ENCODE measurements at regions not wholly inside any gene's neighbourhood (a gene's known extent, or its start where the extent isn't known, plus 50 kb on each side); places are given as distances from the start of the nearest gene placed in this dataset.
"Not testable (repeated sequence)": the region's sequence is repeated elsewhere in the genome, so short reads cannot be mapped to it uniquely, and the experiment has no call there.

DNA sequence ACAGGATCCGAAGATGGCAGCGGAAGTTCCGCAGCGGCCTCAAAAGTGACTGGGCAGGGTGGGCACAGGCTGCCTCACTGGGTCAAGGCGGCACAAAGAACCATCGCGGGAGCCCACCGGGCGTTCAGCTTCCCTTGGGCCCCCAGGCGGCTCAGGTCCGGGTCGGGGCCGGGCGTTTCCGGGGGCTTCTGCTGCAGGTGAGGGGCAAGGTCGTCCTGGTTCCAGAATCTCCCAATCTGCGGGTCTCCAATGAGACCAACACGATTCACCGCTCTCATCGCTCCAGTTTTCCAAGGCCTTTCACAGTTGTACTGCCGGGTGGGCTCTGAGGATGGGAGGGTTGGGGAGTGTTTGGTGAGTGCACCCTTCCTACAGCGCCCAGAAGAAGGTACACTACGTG lies 165.0 kb upstream of the NOTCH2NLA start:
- 96% methylated on average over 9 of the region's 23 CpGs for WGBS (ENCODE audit: low lambda C conversion rate, missing lambda C conversion rate)
- not testable (repeated sequence) for H3K4me1 ChIP-seq (ENCODE audit: insufficient read depth); H3K27me3 ChIP-seq; H2AFZ ChIP-seq; H3K27ac ChIP-seq; H4K20me1 ChIP-seq (ENCODE audit: insufficient read depth, poor library complexity, severe bottlenecking); H3K9me2 ChIP-seq (replicated peaks; ENCODE audit: insufficient read depth); DNase-seq (ENCODE audit: low spot score); H3K4me2 ChIP-seq; H3K36me3 ChIP-seq (replicated peaks; ENCODE audit: insufficient read depth, low read depth); H3K4me3 ChIP-seq; H3K9me3 ChIP-seq (ENCODE audit: low read depth); H3K79me2 ChIP-seq

DNA sequence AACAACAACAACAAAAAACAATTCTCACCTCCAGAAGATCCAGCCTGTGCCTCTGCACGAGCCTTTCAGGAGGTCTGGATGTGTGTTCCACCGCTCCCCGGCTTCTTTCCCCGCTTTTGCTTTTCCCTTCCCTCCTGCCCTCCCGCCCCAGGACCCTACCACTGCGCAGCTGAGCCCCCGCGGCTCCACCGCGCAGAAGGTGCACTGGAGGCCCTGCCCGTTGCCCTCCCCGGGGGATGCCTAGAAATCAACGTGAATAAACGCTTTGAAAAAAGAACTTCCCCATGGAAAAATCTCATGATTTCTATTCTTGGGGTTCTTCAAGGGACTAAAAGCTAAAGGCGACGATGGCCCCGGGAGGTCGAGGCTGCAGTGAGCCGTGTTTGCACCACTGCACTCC lies 164.3 kb upstream of the NOTCH2NLA start:
- not testable (repeated sequence) for H3K27me3 ChIP-seq; H3K27ac ChIP-seq; H3K9me3 ChIP-seq (ENCODE audit: low read depth); H3K4me1 ChIP-seq (ENCODE audit: insufficient read depth); H3K9me2 ChIP-seq (replicated peaks; ENCODE audit: insufficient read depth); DNase-seq (ENCODE audit: low spot score); H3K4me3 ChIP-seq; H3K36me3 ChIP-seq (replicated peaks; ENCODE audit: insufficient read depth, low read depth); H3K79me2 ChIP-seq; H3K4me2 ChIP-seq; H2AFZ ChIP-seq; H4K20me1 ChIP-seq (ENCODE audit: insufficient read depth, poor library complexity, severe bottlenecking)
- 96% methylated on average over 15 of the region's 19 CpGs for WGBS (ENCODE audit: low lambda C conversion rate, missing lambda C conversion rate)

DNA sequence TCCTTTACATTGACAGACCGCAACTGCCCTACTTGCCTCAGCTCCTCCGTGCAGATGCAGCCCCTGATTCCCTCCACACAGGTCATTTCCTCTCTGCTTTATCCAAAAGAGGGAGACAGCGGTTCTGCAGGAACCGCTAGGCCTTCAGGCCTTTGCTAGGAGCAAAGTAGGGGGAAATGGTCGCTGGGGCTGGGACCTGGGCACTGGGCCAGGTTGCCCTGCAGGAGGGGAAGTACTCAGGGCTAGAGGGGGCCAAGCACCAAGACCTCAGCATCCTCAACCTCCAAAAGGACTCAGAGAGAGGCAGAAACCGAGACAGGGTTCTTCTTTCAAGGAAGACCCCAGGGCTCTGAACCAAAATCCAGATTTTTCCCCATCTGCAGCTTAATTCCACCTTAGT lies 160.4 kb upstream of the NOTCH2NLA start:
- H3K9me2 ChIP-seq (replicated peaks; ENCODE audit: insufficient read depth); H3K4me2 ChIP-seq; H4K20me1 ChIP-seq (ENCODE audit: insufficient read depth, poor library complexity, severe bottlenecking); H3K36me3 ChIP-seq (replicated peaks; ENCODE audit: insufficient read depth, low read depth); H3K4me3 ChIP-seq; H3K27ac ChIP-seq; DNase-seq (ENCODE audit: low spot score); H3K4me1 ChIP-seq (ENCODE audit: insufficient read depth); H2AFZ ChIP-seq; H3K9me3 ChIP-seq (ENCODE audit: low read depth); H3K79me2 ChIP-seq; H3K27me3 ChIP-seq: not testable (repeated sequence)
- WGBS (ENCODE audit: low lambda C conversion rate, missing lambda C conversion rate), result 95% methylated on average over 6 of the region's 6 CpGs

DNA sequence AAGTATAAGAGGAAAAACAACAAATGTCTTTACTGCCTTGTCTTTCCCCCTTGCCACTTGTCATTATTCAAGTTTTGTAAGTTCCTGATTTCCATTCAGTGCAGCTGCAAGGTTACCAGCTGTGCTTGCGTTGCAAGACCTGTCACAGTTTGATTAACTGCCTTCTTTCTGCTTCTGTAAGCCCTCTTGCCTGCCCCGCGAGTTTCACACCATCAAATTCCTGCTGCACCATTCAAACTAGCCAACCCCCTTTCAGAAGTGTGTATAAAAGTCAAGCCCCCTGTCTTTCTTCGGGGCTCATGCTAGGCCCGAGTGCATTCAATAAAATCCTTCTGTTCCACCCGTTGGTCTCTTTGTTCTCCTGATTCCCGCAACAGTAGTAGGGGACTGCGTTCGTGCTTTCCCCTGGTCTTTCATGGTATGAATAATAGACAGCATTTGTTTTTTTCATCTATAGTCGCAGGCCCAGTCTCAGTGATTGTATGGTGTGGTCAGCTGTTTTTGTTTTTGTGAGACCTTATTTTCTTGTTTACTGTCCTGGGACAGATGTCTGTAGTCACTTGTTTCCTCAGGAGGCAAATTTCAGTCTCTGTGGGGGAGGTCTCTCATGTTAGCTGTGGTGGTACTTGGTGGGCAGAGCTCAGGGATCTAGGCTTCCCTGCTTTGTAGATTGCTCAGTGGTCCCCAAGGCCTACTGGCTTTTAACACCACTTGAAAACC lies 159.1 kb upstream of the NOTCH2NLA start:
- not testable (repeated sequence) for H3K9me3 ChIP-seq (ENCODE audit: low read depth); H3K79me2 ChIP-seq; H3K4me1 ChIP-seq (ENCODE audit: insufficient read depth); H4K20me1 ChIP-seq (ENCODE audit: insufficient read depth, poor library complexity, severe bottlenecking); H3K36me3 ChIP-seq (replicated peaks; ENCODE audit: insufficient read depth, low read depth); H3K27me3 ChIP-seq; H3K4me3 ChIP-seq; DNase-seq (ENCODE audit: low spot score); H3K9me2 ChIP-seq (replicated peaks; ENCODE audit: insufficient read depth)
- H3K4me2 ChIP-seq, result peak overlapping the region; percentile 84
- peak overlapping the region; percentile 96 for H3K27ac ChIP-seq
- WGBS (ENCODE audit: low lambda C conversion rate, missing lambda C conversion rate), result 27% methylated on average over 9 of the region's 10 CpGs
- H2AFZ ChIP-seq, result peak overlapping the region; percentile 45

DNA sequence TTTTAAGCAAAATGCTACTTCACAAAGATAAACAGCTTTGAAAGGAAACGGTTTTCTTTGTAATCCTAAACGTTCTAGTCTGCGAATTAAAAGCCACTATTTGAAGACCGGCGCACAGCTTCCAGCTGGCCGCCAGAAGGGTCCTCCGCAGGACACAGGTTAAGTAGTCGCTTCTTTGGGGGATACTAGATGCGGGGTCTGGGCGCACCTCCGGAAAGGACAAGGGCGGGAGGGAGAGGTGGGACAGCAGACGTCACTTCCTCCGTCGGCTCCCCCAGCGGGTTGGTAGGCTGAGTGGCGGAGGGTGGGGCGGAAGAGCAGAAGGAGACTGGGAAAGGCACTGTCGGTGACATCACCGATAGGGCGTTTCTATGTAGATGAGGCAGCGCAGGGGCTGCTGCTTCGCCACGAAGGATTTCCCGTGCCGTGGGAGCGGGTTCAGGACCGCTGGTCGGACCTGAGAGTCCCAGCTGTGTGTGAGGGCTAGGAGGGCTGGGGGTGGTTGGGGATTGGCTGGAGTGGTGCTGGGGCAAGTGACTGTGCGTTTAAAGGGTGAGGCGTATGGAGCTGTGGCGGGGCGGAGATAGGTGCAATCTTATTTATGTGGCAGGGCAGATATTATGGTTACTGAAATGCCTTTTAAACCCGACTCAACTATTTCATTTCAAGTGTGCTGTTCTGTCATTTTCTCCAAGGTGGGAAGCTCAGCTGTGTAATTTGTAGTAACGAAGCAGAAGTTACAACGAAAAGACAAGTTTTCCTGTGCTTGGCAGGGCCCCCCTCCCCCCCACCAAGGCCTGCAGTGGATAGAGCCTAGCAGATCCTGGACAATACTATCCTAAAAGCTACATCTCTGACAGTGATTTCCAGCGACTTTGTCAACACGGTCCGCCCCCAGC lies 158.3 kb upstream of the NOTCH2NLA start:
- H3K9me3 ChIP-seq (ENCODE audit: low read depth); H3K9me2 ChIP-seq (replicated peaks; ENCODE audit: insufficient read depth); H3K4me1 ChIP-seq (ENCODE audit: insufficient read depth); H3K27me3 ChIP-seq; H3K36me3 ChIP-seq (replicated peaks; ENCODE audit: insufficient read depth, low read depth); H4K20me1 ChIP-seq (ENCODE audit: insufficient read depth, poor library complexity, severe bottlenecking); H3K79me2 ChIP-seq: not testable (repeated sequence)
- WGBS (ENCODE audit: low lambda C conversion rate, missing lambda C conversion rate), result 3% methylated on average over 28 of the region's 39 CpGs
- DNase-seq (ENCODE audit: low spot score), result peak; percentile 93
- H3K4me3 ChIP-seq, result peak overlapping the region; percentile 58
- peak overlapping the region; percentile 67 for H2AFZ ChIP-seq
- peak overlapping the region; percentile 96 for H3K27ac ChIP-seq
- peak overlapping the region; percentile 84 for H3K4me2 ChIP-seq

DNA sequence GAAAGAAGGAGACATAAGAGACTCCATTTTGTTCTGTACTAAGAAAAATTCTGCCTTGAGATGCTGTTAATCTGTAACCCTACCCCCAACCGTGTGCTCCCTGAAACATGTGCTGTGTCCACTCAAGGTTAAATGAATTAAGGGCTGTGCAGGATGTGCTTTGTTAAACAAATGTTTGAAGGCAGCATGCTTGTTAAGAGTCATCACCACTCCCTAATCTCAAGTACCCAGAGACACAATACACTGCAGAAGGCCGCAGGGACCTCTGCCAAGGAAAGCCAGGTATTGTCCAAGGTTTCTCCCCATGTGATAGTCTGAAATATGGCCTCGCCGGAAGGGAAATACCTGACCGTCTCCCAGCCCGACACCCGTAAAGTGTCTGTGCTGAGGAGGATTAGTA lies 152.4 kb upstream of the NOTCH2NLA start:
- H2AFZ ChIP-seq; H3K27me3 ChIP-seq; H3K4me1 ChIP-seq (ENCODE audit: insufficient read depth); DNase-seq (ENCODE audit: low spot score); H3K4me3 ChIP-seq; H4K20me1 ChIP-seq (ENCODE audit: insufficient read depth, poor library complexity, severe bottlenecking); H3K79me2 ChIP-seq; H3K9me2 ChIP-seq (replicated peaks; ENCODE audit: insufficient read depth); H3K9me3 ChIP-seq (ENCODE audit: low read depth); H3K4me2 ChIP-seq; H3K27ac ChIP-seq; H3K36me3 ChIP-seq (replicated peaks; ENCODE audit: insufficient read depth, low read depth): not testable (repeated sequence)
- 32% methylated on average over 6 of the region's 7 CpGs for WGBS (ENCODE audit: low lambda C conversion rate, missing lambda C conversion rate)

DNA sequence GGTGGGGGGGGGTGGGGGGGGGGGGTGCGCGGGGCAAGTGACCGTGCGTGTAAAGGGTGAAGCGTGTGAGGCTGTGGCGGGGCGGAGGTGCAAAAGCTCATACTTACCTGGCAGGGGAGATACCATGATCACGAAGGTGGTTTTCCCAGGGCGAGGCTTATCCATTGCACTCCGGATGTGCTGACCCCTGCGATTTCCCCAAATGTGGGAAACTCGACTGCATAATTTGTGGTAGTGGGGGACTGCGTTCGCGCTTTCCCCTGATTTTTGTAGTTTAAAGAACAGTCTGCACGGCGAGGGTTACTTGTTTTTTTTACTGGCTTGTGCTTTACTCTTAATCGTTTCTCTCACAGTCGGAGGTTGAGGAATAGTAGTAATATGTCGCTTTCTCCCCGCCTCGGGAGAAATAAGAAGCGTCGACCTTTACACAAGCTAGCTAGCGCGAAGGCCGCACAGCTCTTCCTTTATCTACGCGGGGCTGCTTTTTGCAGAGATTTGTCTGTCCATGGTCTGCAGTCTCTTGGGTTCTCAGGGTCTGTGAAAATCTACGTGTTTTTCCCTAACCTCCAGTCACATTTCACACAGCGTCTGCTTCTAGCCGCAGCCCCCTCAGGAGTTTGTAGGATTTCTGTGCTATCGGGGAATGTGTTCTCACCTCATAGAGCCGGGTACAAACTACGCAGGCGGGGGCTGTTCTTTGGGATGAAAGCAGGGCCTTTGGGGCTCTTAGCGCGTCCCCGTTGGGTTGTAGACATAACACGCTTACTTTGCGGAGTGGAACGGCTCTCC lies 148.1 kb upstream of the NOTCH2NLA start:
- WGBS (ENCODE audit: low lambda C conversion rate, missing lambda C conversion rate), result under 1% methylated on average over 34 of the region's 42 CpGs
- peak overlapping the region; percentile 94 for H3K4me2 ChIP-seq

DNA sequence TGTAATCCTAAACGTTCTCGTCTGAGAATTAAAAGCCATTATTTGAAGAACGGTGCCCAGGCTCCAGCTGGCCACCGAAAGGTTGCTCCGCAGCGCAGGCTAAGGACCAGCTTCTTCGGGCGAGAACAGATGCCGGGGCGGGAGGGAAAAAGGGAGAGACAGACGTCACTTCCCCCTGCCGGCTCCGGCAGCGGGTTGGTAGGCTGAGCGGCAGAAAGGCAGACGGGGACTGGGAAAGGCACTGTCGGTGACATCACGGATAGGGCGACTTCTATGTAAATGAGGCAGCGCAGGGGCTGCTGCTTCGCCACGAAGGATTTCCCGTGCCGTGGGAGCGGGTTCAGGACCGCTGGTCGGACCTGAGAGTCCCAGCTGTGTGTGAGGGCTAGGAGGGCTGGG lies 147.5 kb upstream of the NOTCH2NLA start:
- not testable (repeated sequence) for H2AFZ ChIP-seq; H3K9me2 ChIP-seq (replicated peaks; ENCODE audit: insufficient read depth); H3K27me3 ChIP-seq; H3K9me3 ChIP-seq (ENCODE audit: low read depth); H3K4me2 ChIP-seq; H3K36me3 ChIP-seq (replicated peaks; ENCODE audit: insufficient read depth, low read depth); H3K79me2 ChIP-seq; H3K4me1 ChIP-seq (ENCODE audit: insufficient read depth); H3K4me3 ChIP-seq; H4K20me1 ChIP-seq (ENCODE audit: insufficient read depth, poor library complexity, severe bottlenecking)
- DNase-seq (ENCODE audit: low spot score), result peak; percentile 76
- 1% methylated on average over 26 of the region's 27 CpGs for WGBS (ENCODE audit: low lambda C conversion rate, missing lambda C conversion rate)
- H3K27ac ChIP-seq, result peak overlapping the region; percentile 99

More for the DNA sequence above, 148.1 kb upstream of the NOTCH2NLA start:
- not testable (repeated sequence) for H4K20me1 ChIP-seq (ENCODE audit: insufficient read depth, poor library complexity, severe bottlenecking); H2AFZ ChIP-seq; H3K36me3 ChIP-seq (replicated peaks; ENCODE audit: insufficient read depth, low read depth); H3K4me1 ChIP-seq (ENCODE audit: insufficient read depth); H3K9me3 ChIP-seq (ENCODE audit: low read depth); H3K79me2 ChIP-seq; H3K9me2 ChIP-seq (replicated peaks; ENCODE audit: insufficient read depth); H3K27me3 ChIP-seq
- peak; percentile 94 for DNase-seq (ENCODE audit: low spot score)
- Histone ChIP-seq H3K27ac (peak overlapping the region; percentile 99), H3K4me3 (peak overlapping the region; percentile 30)

Measured in hepatocyte (in vitro differentiated cells).